ENCODE measurements at regions not wholly inside any gene's neighbourhood (a gene's known extent, or its start where the extent isn't known, plus 50 kb on each side); places are given as distances from the start of the nearest gene placed in this dataset.

- TF ChIP-seq CTCF (IDR thresholded peaks at IDR 0.05; ENCODE audit: borderline replicate concordance, extremely low read depth, low read length, poor library complexity, severe bottlenecking), result no peak
- no peak for TF ChIP-seq EZH2 (IDR thresholded peaks at IDR 0.05; ENCODE audit: borderline replicate concordance, low read depth, low read length, severe bottlenecking)
Measured at GRCh38 chr5:158133369-158133768, 274.4 kb upstream of the CLINT1 start.
